SK-N-SH (cell line): ENCODE measurements at regions not wholly inside any gene's neighbourhood (a gene's known extent, or its start where the extent isn't known, plus 50 kb on each side); places are given as distances from the start of the nearest gene placed in this dataset.

ENCODE experiments used
- CTCF ChIA-PET: fragments of 300-600, 350-600 bp; formaldehyde crosslinking; extraction: SDS; loops from one replicate; lab custom pipeline; 2021; lab: Yijun Ruan, JAX
- POLR2A ChIA-PET: fragments of 350-600 bp; sonication (Branson Sonifier 250); formaldehyde crosslinking; extraction: SDS; loops from one replicate; lab custom pipeline; 2020; ENCODE audit warnings: antibody characterized with exemption, inconsistent platforms; lab: Yijun Ruan, JAX
- DNase-seq: peaks from one replicate; pipeline ENCODE4 v3.0.0; 2012
- H2AFZ ChIP-seq: fragments of 200-600 bp; sonication (generic); 2 replicates; pipeline ENCODE4 v1.8.1; 2016; ENCODE audit warnings: antibody characterized with exemption, mild to moderate bottlenecking, low read depth
- H3F3A ChIP-seq: fragments of 200-600 bp; sonication (generic); replicated peaks from 2 replicates; pipeline ENCODE3; 2016; ENCODE audit warnings: antibody characterized with exemption, mild to moderate bottlenecking; ENCODE audit not compliant: insufficient read depth
- H3K27ac ChIP-seq, 2 experiments: fragments of 200-500 bp in 1 of 2; fragments of 200-600 bp in 1 of 2; sonication (Bioruptor generic) in 1 of 2; sonication (generic), shearing (Covaris generic) in 1 of 2; 2 replicates each; pipeline versions ENCODE4 v1.5.1 to v1.6.1; 2014 to 2016; ENCODE audit warnings: low read depth in 2 of 2, inconsistent platforms in 1 of 2, low read length in 1 of 2, mild to moderate bottlenecking in 1 of 2, mixed read lengths in 1 of 2
- H3K27me3 ChIP-seq: fragments of 200-600 bp; sonication (generic), shearing (Covaris generic); 2 replicates; pipeline ENCODE4 v1.6.1; 2016; ENCODE audit warnings: mixed run types; ENCODE audit not compliant: insufficient read depth
- H3K36me3 ChIP-seq, 2 experiments: fragments of 200-500 bp in 1 of 2; fragments of 200-600 bp in 1 of 2; sonication (Bioruptor generic) in 1 of 2; sonication (generic) in 1 of 2; replicated peaks in 1 of 2; 2 replicates each; pipeline versions ENCODE3 to v1.5.1; 2014 to 2016; ENCODE audit warnings: low read length in 1 of 2, mild to moderate bottlenecking in 1 of 2; ENCODE audit not compliant: insufficient read depth in 2 of 2, control insufficient read depth in 1 of 2
- H3K4me1 ChIP-seq, 2 experiments: fragments of 200-500 bp in 1 of 2; fragments of 200-600 bp in 1 of 2; sonication (Bioruptor generic) in 1 of 2; sonication (generic), shearing (Covaris generic) in 1 of 2; 2 replicates each; pipeline versions ENCODE4 v1.5.1 to v1.6.1; 2014 to 2016; ENCODE audit warnings: low read depth in 1 of 2, low read length in 1 of 2, mixed run types in 1 of 2; ENCODE audit not compliant: insufficient read depth in 2 of 2, control insufficient read depth in 1 of 2
- H3K4me2 ChIP-seq: fragments of 200-600 bp; sonication (generic), shearing (Covaris generic); 2 replicates; pipeline ENCODE4 v1.6.1; 2017; ENCODE audit warnings: mixed run types
- H3K4me3 ChIP-seq, 2 experiments: fragments of 200-500 bp in 1 of 2; fragments of 200-600 bp in 1 of 2; sonication (Bioruptor generic) in 1 of 2; sonication (generic), shearing (Covaris generic) in 1 of 2; 2 replicates each; pipeline versions ENCODE4 v1.5.1 to v1.8.1; 2014 to 2016; ENCODE audit warnings: low read depth in 2 of 2, inconsistent platforms in 1 of 2, low read length in 1 of 2, mild to moderate bottlenecking in 1 of 2, mixed read lengths in 1 of 2, moderate library complexity in 1 of 2
- H3K79me2 ChIP-seq: fragments of 200-600 bp; sonication (generic); 2 replicates; pipeline ENCODE4 v1.8.1; 2017; ENCODE audit warnings: mild to moderate bottlenecking; ENCODE audit not compliant: insufficient read depth
- H3K9ac ChIP-seq: fragments of 200-600 bp; sonication (generic); 2 replicates; pipeline ENCODE4 v1.6.1; 2017; ENCODE audit warnings: mixed run types
- H3K9me2 ChIP-seq: fragments of 200-600 bp; sonication (generic); 2 replicates; pipeline ENCODE4 v1.6.1; 2017; ENCODE audit warnings: mixed run types
- H3K9me3 ChIP-seq: fragments of 200-600 bp; sonication (generic); 2 replicates; pipeline ENCODE4 v1.6.1; 2017; ENCODE audit warnings: mixed run types, mild to moderate bottlenecking, moderate library complexity
- H4K20me1 ChIP-seq: fragments of 200-600 bp; sonication (generic); 2 replicates; pipeline ENCODE4 v1.6.1; 2017; ENCODE audit warnings: mild to moderate bottlenecking, mixed run types; ENCODE audit not compliant: insufficient read depth
- CHD2 ChIP-seq: fragments of 150-350 bp; IDR thresholded peaks from 2 replicates; pipeline ENCODE4 v1.6.1; 2018; ENCODE audit warnings: low read length; ENCODE audit not compliant: partially characterized antibody
- ELF1 ChIP-seq: IDR thresholded peaks from 2 replicates; pipeline ENCODE4 v1.4.0; 2012
- FOXJ3 ChIP-seq: sonication (generic); formaldehyde crosslinking; IDR thresholded peaks from 2 replicates; pipeline ENCODE4 v1.5.1; 2020; ENCODE audit warnings: mild to moderate bottlenecking, missing genetic modification reagents
- GABPA ChIP-seq: IDR thresholded peaks from 2 replicates; pipeline ENCODE4 v1.4.0; 2012; ENCODE audit warnings: low read depth, mild to moderate bottlenecking
- GATA2 ChIP-seq: sonication (generic); formaldehyde crosslinking; IDR thresholded peaks from 2 replicates; pipeline ENCODE4 v1.5.0; 2020; ENCODE audit warnings: mild to moderate bottlenecking, missing genetic modification reagents
- JUND ChIP-seq: IDR thresholded peaks from 2 replicates; pipeline ENCODE4 v1.4.0; 2012
- NFIC ChIP-seq: IDR thresholded peaks from 2 replicates; pipeline ENCODE4 v1.4.0; 2012; ENCODE audit warnings: borderline replicate concordance
- RFX5 ChIP-seq: IDR thresholded peaks from 2 replicates; pipeline ENCODE4 v1.6.1; 2012; ENCODE audit warnings: mild to moderate bottlenecking, improper control_type of control experiment, low read length
- RXRA ChIP-seq: IDR thresholded peaks from 2 replicates; pipeline ENCODE4 v1.4.0; 2012; ENCODE audit warnings: low read depth, mild to moderate bottlenecking, borderline replicate concordance
- SIN3A ChIP-seq: IDR thresholded peaks from 2 replicates; pipeline ENCODE4 v1.6.1; 2012; ENCODE audit warnings: low read depth, mild to moderate bottlenecking, low read length, moderate library complexity, borderline replicate concordance
- SMC3 ChIP-seq: IDR thresholded peaks from 2 replicates; pipeline ENCODE4 v1.6.1; 2012; ENCODE audit warnings: low read depth, low read length, improper control_type of control experiment
- YY1 ChIP-seq: IDR thresholded peaks from 2 replicates; pipeline ENCODE4 v1.4.0; 2012; ENCODE audit warnings: low read depth, mild to moderate bottlenecking
- WGBS: methylation state at CpG from one replicate; pipeline ENCODE4 v1.1.6; 2017; ENCODE audit warnings: low lambda C conversion rate; 5-methylcytosine and 5-hydroxymethylcytosine counted together
- TF ChIP-seq, protein P1 (sequence below): fragments of 150-350 bp; IDR thresholded peaks from 2 replicates; pipeline ENCODE4 v1.6.1; 2016; ENCODE audit warnings: mild to moderate bottlenecking, low read depth, low read length
- TF ChIP-seq, protein P2 (sequence below): IDR thresholded peaks from 2 replicates; pipeline ENCODE4 v1.4.0; 2012; ENCODE audit warnings: low read depth
- TF ChIP-seq, protein P3 (sequence below): IDR thresholded peaks from 2 replicates; pipeline ENCODE4 v1.4.0; 2012; ENCODE audit warnings: low read depth, borderline replicate concordance

DNA sequence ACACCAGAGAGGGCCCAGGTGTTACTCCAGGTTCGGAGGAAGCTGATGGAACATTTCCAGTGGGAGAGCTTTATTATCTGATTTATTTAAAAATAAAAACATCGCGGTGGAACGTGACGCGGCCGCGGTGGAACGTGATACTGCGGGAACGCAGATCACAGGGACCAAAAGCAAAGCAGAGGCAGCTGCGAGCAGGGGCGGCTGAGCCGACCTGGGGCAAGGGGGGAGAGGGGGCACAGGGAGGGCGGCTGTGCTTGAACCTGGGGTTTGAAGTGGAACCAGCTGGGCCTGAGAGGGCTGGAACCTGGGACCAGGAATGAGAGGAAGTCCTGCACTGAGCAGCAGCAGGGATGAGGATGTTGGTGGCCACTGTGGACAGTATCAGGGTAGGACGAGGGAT, 583.5 kb upstream of the SALL3 start (continued):
- TF ChIP-seq CHD2 (no peak), FOXJ3 (no peak), ELF1 (no peak), GABPA (no peak), NFIC (no peak), SMC3 (no peak)
- TF ChIP-seq, protein P1, sequence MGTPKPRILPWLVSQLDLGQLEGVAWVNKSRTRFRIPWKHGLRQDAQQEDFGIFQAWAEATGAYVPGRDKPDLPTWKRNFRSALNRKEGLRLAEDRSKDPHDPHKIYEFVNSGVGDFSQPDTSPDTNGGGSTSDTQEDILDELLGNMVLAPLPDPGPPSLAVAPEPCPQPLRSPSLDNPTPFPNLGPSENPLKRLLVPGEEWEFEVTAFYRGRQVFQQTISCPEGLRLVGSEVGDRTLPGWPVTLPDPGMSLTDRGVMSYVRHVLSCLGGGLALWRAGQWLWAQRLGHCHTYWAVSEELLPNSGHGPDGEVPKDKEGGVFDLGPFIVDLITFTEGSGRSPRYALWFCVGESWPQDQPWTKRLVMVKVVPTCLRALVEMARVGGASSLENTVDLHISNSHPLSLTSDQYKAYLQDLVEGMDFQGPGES: no peak
- TF ChIP-seq, protein P2, sequence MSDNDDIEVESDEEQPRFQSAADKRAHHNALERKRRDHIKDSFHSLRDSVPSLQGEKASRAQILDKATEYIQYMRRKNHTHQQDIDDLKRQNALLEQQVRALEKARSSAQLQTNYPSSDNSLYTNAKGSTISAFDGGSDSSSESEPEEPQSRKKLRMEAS: no peak

DNA sequence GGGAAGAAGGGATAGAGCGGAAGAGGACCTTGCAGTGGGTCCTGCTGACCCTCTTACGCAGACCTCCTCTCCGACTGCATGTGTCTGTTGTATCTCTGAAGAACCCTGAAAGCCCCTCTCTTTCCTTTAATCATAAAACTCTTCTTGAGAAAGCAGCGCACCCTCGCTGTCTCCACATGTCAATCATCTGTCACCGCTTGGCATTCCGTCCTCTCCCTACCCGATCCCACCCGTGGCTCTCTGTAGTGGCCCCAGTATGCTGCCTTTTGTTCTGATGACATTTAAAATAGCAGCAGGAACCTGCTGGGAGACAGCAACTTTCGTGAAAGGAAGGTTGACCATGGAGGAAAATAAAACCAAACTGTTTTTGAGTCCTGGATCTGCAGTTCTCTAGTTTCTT, 582.9 kb upstream of the SALL3 start:
- DNase-seq: no peak
- WGBS: 9% methylated on average over 10 of the region's 10 CpGs
- Histone ChIP-seq H2AFZ (no peak overlapping the region), H3K4me1 (no peaks in the 10 kb centered on the region), H3K4me2 (no peak overlapping the region), H3K79me2 (no peaks in the 10 kb centered on the region), H3K9me3 (no peaks in the 10 kb centered on the region), H3K27me3 (peaks cover 13% of the 10 kb centered on the region; the same call in 1 of the 2 replicates)
- TF ChIP-seq RFX5: no peak
- TF ChIP-seq YY1: no peak
- TF ChIP-seq, protein P3, sequence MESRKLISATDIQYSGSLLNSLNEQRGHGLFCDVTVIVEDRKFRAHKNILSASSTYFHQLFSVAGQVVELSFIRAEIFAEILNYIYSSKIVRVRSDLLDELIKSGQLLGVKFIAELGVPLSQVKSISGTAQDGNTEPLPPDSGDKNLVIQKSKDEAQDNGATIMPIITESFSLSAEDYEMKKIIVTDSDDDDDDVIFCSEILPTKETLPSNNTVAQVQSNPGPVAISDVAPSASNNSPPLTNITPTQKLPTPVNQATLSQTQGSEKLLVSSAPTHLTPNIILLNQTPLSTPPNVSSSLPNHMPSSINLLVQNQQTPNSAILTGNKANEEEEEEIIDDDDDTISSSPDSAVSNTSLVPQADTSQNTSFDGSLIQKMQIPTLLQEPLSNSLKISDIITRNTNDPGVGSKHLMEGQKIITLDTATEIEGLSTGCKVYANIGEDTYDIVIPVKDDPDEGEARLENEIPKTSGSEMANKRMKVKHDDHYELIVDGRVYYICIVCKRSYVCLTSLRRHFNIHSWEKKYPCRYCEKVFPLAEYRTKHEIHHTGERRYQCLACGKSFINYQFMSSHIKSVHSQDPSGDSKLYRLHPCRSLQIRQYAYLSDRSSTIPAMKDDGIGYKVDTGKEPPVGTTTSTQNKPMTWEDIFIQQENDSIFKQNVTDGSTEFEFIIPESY: no peak
- TF ChIP-seq GATA2 (CRISPR knock-in tag): no peak
- TF ChIP-seq, all 33 proteins: peak for 0
- Histone ChIP-seq H3F3A (no peaks in the 10 kb centered on the region), H3K4me3 (no peak overlapping the region), H3K9me2 (no peaks in the 10 kb centered on the region), H3K9ac (no peak overlapping the region), H3K27ac (no peak overlapping the region), H4K20me1 (no peaks in the 10 kb centered on the region), H3K36me3 (no peaks in the 10 kb centered on the region)
- ChIA-PET CTCF (no interaction called here), POLR2A (no interaction called here)

DNA sequence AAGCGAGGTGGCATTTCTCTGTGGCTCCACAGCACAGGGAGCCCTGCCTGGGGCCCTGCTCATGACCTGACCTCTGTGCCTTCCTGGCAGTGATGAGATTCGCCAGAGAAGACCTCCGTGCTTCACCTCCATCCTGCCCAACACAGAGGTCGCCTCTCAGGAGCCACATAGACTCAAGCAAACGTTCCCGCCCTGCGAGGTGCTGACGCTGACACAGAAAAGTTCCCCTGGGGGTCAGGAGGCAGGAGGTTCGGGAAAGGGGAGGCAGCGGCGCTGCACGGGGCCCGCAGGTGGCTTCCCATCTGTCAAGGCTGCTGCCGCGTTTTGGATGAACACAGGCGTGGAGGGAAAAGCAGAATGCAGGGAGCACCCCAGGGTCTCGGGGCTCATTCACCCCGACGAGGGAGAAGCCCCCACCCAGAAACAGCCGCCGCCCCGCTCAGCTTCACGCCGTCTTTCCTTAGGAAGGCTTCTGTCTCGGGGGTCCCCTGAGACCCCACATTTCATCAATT, 579.6 kb upstream of the SALL3 start:
- Histone ChIP-seq H3K9me2 (no peaks in the 10 kb centered on the region), H3K27ac (no peak overlapping the region), H3K27me3 (peaks cover 9% of the 10 kb centered on the region; the same call in 1 of the 2 replicates), H3K4me2 (no peak overlapping the region), H3K9ac (no peak overlapping the region), H3K4me1 (no peaks in the 10 kb centered on the region), H3K4me3 (no peak overlapping the region), H2AFZ (no peak overlapping the region), H3K9me3 (no peaks in the 10 kb centered on the region), H3F3A (no peaks in the 10 kb centered on the region), H3K36me3 (no peaks in the 10 kb centered on the region), H3K79me2 (no peaks in the 10 kb centered on the region), H4K20me1 (no peaks in the 10 kb centered on the region)
- 2% methylated on average over 16 of the region's 25 CpGs for WGBS
- CTCF ChIA-PET: no interaction called here
- TF ChIP-seq RXRA: no peak
- no peak for TF ChIP-seq SIN3A
- TF ChIP-seq JUND: no peak
- TF ChIP-seq FOXJ3: no peak
- no peak for DNase-seq
- POLR2A ChIA-PET: no interaction called here
